CD14-positive monocyte (primary cell): ENCODE measurements at regions not wholly inside any gene's neighbourhood (a gene's known extent, or its start where the extent isn't known, plus 50 kb on each side); places are given as distances from the start of the nearest gene placed in this dataset.
"Not testable (repeated sequence)": the region's sequence is repeated elsewhere in the genome, so short reads cannot be mapped to it uniquely, and the experiment has no call there.

Source experiments
- DNase-seq, 3 donors: peaks; one replicate each; pipeline ENCODE4 v3.0.0-alpha.2; 2011 to 2022
- H2AFZ ChIP-seq: 2 replicates; pipeline ENCODE4 v1.6.0; 2012; ENCODE audit warnings: mild to moderate bottlenecking, low read depth, low read length, inconsistent platforms; ENCODE audit not compliant: insufficient read depth, poor library complexity, severe bottlenecking
- H3K27ac ChIP-seq, 2 donors: 1 replicate in 1 of 2; 2 replicates in 1 of 2; pipeline ENCODE4 v1.5.1; 2012 to 2013; ENCODE audit warnings: low read length in 2 of 2, control low read depth in 1 of 2, inconsistent platforms in 1 of 2, low read depth in 1 of 2, mild to moderate bottlenecking in 1 of 2
- H3K27me3 ChIP-seq, 2 donors: one replicate each; pipeline versions ENCODE4 v1.6.0 to v1.6.1; 2011 to 2013; ENCODE audit warnings: low read length in 2 of 2; ENCODE audit not compliant: control insufficient read depth in 2 of 2, insufficient read depth in 2 of 2
- H3K36me3 ChIP-seq, 2 donors: replicated peaks in 1 of 2; 1 replicate in 1 of 2; 2 replicates in 1 of 2; pipeline versions ENCODE4 v1.5.1 to v1.6.1; 2012 to 2013; ENCODE audit warnings: low read length in 2 of 2, control low read depth in 1 of 2, inconsistent platforms in 1 of 2, mild to moderate bottlenecking in 1 of 2; ENCODE audit not compliant: insufficient read depth in 2 of 2, control insufficient read depth in 1 of 2
- H3K4me1 ChIP-seq, 2 donors: 1 replicate in 1 of 2; 2 replicates in 1 of 2; pipeline versions ENCODE4 v1.5.1 to v1.6.1; 2012 to 2013; ENCODE audit warnings: low read length in 2 of 2, control low read depth in 1 of 2, inconsistent platforms in 1 of 2, mild to moderate bottlenecking in 1 of 2, moderate library complexity in 1 of 2; ENCODE audit not compliant: insufficient read depth in 2 of 2, control insufficient read depth in 1 of 2
- H3K4me2 ChIP-seq: replicated peaks from 2 replicates; pipeline ENCODE3; 2012; ENCODE audit warnings: low read length, moderate library complexity, mild to moderate bottlenecking; ENCODE audit not compliant: poor library complexity, severe bottlenecking; ENCODE audit errors: extremely low read depth
- H3K4me3 ChIP-seq, 3 experiments: fragments of 200-600 bp in 1 of 3; sonication (generic) in 1 of 3; replicated peaks in 1 of 3; 1 replicate in 2 of 3; 2 replicates in 1 of 3; pipeline ENCODE4 v1.5.1; 2011 to 2013; ENCODE audit warnings: low read length in 3 of 3, mild to moderate bottlenecking in 3 of 3, control low read depth in 2 of 3, low read depth in 2 of 3, inconsistent platforms in 1 of 3, moderate library complexity in 1 of 3
- H3K79me2 ChIP-seq: 2 replicates; pipeline ENCODE4 v1.6.0; 2012; ENCODE audit warnings: mild to moderate bottlenecking, control low read depth, inconsistent platforms, low read length, moderate library complexity; ENCODE audit not compliant: insufficient read depth
- H3K9ac ChIP-seq: 2 replicates; pipeline ENCODE4 v1.6.0; 2017; ENCODE audit warnings: low read length, mild to moderate bottlenecking; ENCODE audit not compliant: insufficient read depth, poor library complexity, severe bottlenecking
- H3K9me3 ChIP-seq, 2 donors: replicated peaks in 1 of 2; 1 replicate in 1 of 2; 2 replicates in 1 of 2; pipeline versions ENCODE4 v1.5.1 to v1.6.1; 2012 to 2013; ENCODE audit warnings: low read length in 2 of 2, control low read depth in 1 of 2; ENCODE audit not compliant: control insufficient read depth in 1 of 2, insufficient read depth in 1 of 2
- H4K20me1 ChIP-seq: 2 replicates; pipeline ENCODE4 v1.6.0; 2012; ENCODE audit warnings: mild to moderate bottlenecking, low read length, control low read depth, moderate library complexity; ENCODE audit not compliant: insufficient read depth
- H3K27ac Mint-ChIP-seq, 7 donors: one replicate each; pipeline ENCODE4 v1.8.0; 2020; ENCODE audit warnings: mild to moderate bottlenecking in 7 of 7, mixed read lengths in 7 of 7, moderate library complexity in 6 of 7, inconsistent platforms in 2 of 7
- H3K27me3 Mint-ChIP-seq, 3 donors: one replicate each; pipeline ENCODE4 v1.8.0; 2021 to 2022; ENCODE audit warnings: low read depth in 3 of 3, mild to moderate bottlenecking in 3 of 3, mixed read lengths in 3 of 3, moderate library complexity in 3 of 3, inconsistent platforms in 1 of 3
- H3K36me3 Mint-ChIP-seq, 2 donors: one replicate each; pipeline ENCODE4 v1.8.0; 2020; ENCODE audit warnings: mixed read lengths in 2 of 2, inconsistent platforms in 1 of 2, mild to moderate bottlenecking in 1 of 2
- H3K4me1 Mint-ChIP-seq: one replicate; pipeline ENCODE4 v1.8.0; 2020; ENCODE audit warnings: mild to moderate bottlenecking, mixed read lengths
- H3K4me3 Mint-ChIP-seq, 2 donors: one replicate each; pipeline ENCODE4 v1.8.0; 2020; ENCODE audit warnings: mild to moderate bottlenecking in 2 of 2, mixed read lengths in 2 of 2, moderate library complexity in 1 of 2
- H3K9me3 Mint-ChIP-seq, 7 donors: one replicate each; pipeline ENCODE4 v1.8.0; 2020 to 2022; ENCODE audit warnings: mixed read lengths in 7 of 7, mild to moderate bottlenecking in 6 of 7, moderate library complexity in 6 of 7, inconsistent platforms in 2 of 7
- WGBS: methylation state at CpG from one replicate; pipeline ENCODE4 v1.1.5; 2013; ENCODE audit warnings: missing lambda C conversion rate; ENCODE audit not compliant: insufficient coverage; 5-methylcytosine and 5-hydroxymethylcytosine counted together
- intact Hi-C, 2 donors: fragments of 100-400 bp; cut with micrococcal nuclease; formaldehyde crosslinking; loops; one replicate each; pipeline versions ENCODE4 v1.15.0 to v1.15.1; 2023

DNA sequence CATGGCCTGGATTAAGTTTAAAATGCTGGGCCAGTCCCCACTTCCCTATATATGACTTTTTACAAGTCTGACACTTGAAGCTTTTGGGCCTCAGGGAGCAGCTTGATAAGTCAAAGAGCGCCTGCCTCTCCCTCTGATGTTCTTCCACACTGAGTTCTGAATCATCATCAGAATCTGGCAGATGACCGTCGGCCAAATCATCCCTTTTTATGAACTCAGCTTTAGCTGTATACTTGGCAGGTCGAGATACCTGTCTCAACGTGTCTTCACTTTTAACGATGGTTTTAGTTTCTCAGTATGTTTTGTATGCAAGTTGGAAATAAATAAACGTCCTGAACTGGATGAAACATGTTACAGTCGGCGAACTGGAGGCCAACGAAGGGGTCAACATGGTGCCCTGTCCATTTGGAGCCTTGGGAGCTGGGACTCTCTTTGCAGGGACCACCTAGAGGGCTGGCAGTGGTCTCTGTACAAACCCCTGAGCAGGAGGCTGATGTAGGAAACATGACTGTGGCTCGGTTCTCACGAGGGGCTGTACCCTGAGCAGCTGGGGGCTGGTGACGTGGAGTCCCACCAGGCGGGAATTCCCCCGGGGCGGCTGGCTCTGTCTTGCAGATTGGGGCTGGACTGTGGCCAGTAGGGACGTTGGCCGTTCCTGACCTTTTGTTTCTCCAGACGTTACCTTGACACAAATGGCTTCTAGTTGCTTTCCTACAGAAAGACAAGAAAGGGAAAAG, 192.2 kb upstream of the PRKX start:
- H3K4me3 Mint-ChIP-seq, H3K36me3 ChIP-seq, H4K20me1 ChIP-seq, H3K9me3 Mint-ChIP-seq, H3K27me3 ChIP-seq, H3K27ac ChIP-seq, H3K4me2 ChIP-seq, H3K27ac Mint-ChIP-seq, H3K4me1 Mint-ChIP-seq, H3K4me3 ChIP-seq, H3K4me1 ChIP-seq, H3K36me3 Mint-ChIP-seq, DNase-seq, H2AFZ ChIP-seq, H3K27me3 Mint-ChIP-seq, intact Hi-C loops, H3K9me3 ChIP-seq, H3K9ac ChIP-seq, H3K79me2 ChIP-seq: not testable (repeated sequence)
- WGBS = no CpG with 5 or more reads among the region's 19 CpGs

- intact Hi-C loops, H3K27me3 Mint-ChIP-seq, H3K27me3 ChIP-seq: not testable (repeated sequence)
These were observed 188.8 kb upstream of the PRKX start for GRCh38 chrX:3902222-3902621.

DNA sequence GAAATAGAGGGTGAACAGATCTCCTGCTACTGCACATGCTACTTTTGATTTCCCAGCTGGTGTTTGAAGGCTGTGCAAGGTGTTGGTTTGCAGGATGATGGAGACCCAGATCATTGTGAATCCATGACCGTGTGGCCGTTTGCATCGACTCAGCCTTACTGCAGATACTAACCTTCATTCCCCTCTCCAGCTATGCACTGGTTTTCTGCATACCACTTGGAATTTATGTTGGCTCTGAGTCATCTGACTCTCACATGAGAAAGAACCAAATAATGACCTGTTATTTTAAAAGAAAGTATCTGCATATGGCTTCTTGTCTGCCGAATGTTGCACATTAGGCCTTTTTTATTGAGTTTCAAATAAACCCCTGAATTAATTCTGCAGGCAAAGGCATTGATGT, 183.3 kb upstream of the PRKX start:
- H3K27ac ChIP-seq, H3K27ac Mint-ChIP-seq, H3K4me1 ChIP-seq, H2AFZ ChIP-seq, H3K79me2 ChIP-seq, DNase-seq, H3K27me3 ChIP-seq, H4K20me1 ChIP-seq, intact Hi-C loops, H3K9me3 ChIP-seq, H3K36me3 Mint-ChIP-seq, H3K9ac ChIP-seq, H3K36me3 ChIP-seq, H3K4me3 ChIP-seq, H3K9me3 Mint-ChIP-seq, H3K4me2 ChIP-seq, H3K4me1 Mint-ChIP-seq, H3K4me3 Mint-ChIP-seq, H3K27me3 Mint-ChIP-seq: not testable (repeated sequence)
- WGBS = no CpG with 5 or more reads among the region's 4 CpGs

More at GRCh38 chrX:3902222-3902621, 188.8 kb upstream of the PRKX start:
- DNase-seq, H3K79me2 ChIP-seq, H3K9ac ChIP-seq, H3K4me2 ChIP-seq, H3K4me3 ChIP-seq, H3K36me3 Mint-ChIP-seq, H3K4me1 Mint-ChIP-seq, H2AFZ ChIP-seq, H3K9me3 ChIP-seq, H4K20me1 ChIP-seq, H3K4me1 ChIP-seq, H3K4me3 Mint-ChIP-seq, H3K9me3 Mint-ChIP-seq, H3K27ac ChIP-seq, H3K27ac Mint-ChIP-seq, H3K36me3 ChIP-seq: not testable (repeated sequence)
- no CpG with 5 or more reads among the region's 11 CpGs for WGBS

DNA sequence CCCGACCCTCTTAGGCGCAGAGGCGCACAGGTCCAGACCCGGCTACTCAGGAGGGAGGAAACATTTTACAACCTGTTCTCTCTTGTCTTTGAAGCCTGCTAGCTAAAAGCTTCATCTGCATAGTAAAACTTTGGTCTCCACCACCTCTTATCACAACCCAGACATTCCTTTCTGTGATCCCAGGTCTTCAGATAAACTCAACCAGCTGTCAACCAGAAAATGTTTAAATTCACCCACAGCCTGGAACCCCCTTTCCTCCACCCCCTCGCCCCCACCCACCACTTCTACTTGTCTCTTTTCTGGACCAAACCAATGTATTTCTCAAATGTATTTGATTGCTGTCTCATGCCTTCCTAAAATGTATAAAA, 169.1 kb upstream of the PRKX start:
- no CpG with 5 or more reads among the region's 5 CpGs for WGBS
- H3K4me3 ChIP-seq, DNase-seq, H3K9me3 ChIP-seq, H3K27me3 Mint-ChIP-seq, H3K9ac ChIP-seq, H3K27me3 ChIP-seq, H3K4me1 Mint-ChIP-seq, H2AFZ ChIP-seq, H3K4me2 ChIP-seq, intact Hi-C loops, H3K9me3 Mint-ChIP-seq, H3K27ac Mint-ChIP-seq, H3K79me2 ChIP-seq, H3K4me3 Mint-ChIP-seq, H3K36me3 Mint-ChIP-seq, H3K36me3 ChIP-seq, H3K27ac ChIP-seq, H3K4me1 ChIP-seq, H4K20me1 ChIP-seq: not testable (repeated sequence)
